ENCODE measurements at regions not wholly inside any gene's neighbourhood (a gene's known extent, or its start where the extent isn't known, plus 50 kb on each side); places are given as distances from the start of the nearest gene placed in this dataset.

DNA sequence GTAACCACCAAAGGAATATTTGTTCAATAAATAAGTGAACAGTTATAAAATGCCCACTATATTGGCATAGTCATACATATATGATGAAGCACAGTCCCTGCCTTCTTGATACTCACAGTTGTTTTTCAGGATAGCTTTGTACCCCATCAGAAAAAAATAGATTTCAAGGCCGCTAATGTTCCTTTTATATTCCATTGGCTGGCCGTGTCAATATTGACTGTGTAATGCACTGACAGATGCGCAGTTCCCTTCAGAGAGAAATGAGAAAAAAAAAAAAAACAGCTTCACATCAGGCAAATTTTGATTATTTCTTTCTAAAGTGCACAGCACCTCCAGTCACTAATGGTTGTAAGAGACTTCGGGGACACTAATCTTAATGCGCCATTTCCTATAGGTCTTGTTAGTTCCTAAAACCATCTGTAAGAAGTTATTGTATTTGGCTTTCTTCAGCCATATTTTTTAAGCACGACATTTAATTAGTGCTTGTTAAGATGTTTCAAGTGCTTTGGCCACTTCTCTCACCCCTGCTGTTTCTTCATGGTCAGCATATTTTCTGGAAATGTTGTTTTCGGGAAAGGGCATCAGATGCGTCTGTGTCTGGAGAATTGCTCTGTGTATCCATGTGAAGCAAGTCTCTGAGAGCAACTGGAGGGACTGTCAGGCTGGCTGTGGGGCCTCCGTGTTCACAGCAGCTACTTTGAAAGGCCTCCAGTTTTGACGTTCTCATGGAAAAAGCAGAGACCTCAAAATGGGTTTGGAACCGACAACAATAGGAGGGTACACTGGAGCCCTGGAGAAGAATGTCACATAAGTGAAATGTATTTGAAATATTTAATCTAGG lies 378.3 kb downstream of the MTX2 start:
- Histone ChIP-seq H3K9me3 (ENCODE audit: severe bottlenecking) (no peaks in the 10 kb centered on the region), H3K36me3 (no peaks in the 10 kb centered on the region), H3K4me3 (ENCODE audit: low read depth, low read length) (no peak overlapping the region), H3K27me3 (ENCODE audit: insufficient read depth, low read depth, severe bottlenecking) (peaks cover 17% of the 10 kb centered on the region), H3K27ac (no peak overlapping the region)
- no peak for DNase-seq
- TF ChIP-seq, protein P1, sequence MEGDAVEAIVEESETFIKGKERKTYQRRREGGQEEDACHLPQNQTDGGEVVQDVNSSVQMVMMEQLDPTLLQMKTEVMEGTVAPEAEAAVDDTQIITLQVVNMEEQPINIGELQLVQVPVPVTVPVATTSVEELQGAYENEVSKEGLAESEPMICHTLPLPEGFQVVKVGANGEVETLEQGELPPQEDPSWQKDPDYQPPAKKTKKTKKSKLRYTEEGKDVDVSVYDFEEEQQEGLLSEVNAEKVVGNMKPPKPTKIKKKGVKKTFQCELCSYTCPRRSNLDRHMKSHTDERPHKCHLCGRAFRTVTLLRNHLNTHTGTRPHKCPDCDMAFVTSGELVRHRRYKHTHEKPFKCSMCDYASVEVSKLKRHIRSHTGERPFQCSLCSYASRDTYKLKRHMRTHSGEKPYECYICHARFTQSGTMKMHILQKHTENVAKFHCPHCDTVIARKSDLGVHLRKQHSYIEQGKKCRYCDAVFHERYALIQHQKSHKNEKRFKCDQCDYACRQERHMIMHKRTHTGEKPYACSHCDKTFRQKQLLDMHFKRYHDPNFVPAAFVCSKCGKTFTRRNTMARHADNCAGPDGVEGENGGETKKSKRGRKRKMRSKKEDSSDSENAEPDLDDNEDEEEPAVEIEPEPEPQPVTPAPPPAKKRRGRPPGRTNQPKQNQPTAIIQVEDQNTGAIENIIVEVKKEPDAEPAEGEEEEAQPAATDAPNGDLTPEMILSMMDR (IDR thresholded peaks at IDR 0.05; ENCODE audit: low read depth, low read length), result no peak

DNA sequence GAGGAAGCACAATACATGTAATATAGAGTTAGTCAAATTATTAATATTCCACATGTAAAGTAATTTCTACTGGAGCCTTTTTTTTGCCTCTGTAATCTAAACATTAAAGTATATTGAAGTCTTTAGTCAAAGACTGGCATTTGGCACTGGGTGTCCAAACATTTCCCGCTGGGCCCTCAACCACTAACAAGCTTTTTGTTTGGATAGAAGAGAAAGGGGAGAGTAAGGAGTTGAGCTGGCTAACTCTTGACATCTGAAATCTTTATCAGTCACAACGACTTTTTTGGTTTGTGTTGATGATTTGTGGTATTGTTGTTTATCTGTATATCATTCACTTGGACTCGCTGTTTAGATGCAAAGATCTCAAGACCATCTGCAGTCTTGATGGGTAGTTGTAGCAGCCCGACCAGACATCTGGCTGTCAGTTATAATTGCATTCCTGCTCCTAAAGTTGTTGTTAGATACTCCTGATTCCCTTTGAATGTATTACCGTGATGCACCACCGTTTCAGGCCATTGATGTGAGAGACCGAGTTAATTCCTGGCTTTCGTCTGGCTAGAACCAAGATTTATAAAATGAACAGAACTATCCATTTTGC lies 379.6 kb downstream of the MTX2 start:
- peaks cover 7% of the 10 kb centered on the region for H3K27me3 ChIP-seq (ENCODE audit: insufficient read depth, low read depth, severe bottlenecking)
- no peak overlapping the region for H3K27ac ChIP-seq
- no peak for DNase-seq
- no peak overlapping the region for H3K4me3 ChIP-seq (ENCODE audit: low read depth, low read length)
- no peaks in the 10 kb centered on the region for H3K36me3 ChIP-seq
- H3K9me3 ChIP-seq (ENCODE audit: severe bottlenecking), result no peaks in the 10 kb centered on the region
- TF ChIP-seq, protein P1 (IDR thresholded peaks at IDR 0.05; ENCODE audit: low read depth, low read length), result no peak

DNA sequence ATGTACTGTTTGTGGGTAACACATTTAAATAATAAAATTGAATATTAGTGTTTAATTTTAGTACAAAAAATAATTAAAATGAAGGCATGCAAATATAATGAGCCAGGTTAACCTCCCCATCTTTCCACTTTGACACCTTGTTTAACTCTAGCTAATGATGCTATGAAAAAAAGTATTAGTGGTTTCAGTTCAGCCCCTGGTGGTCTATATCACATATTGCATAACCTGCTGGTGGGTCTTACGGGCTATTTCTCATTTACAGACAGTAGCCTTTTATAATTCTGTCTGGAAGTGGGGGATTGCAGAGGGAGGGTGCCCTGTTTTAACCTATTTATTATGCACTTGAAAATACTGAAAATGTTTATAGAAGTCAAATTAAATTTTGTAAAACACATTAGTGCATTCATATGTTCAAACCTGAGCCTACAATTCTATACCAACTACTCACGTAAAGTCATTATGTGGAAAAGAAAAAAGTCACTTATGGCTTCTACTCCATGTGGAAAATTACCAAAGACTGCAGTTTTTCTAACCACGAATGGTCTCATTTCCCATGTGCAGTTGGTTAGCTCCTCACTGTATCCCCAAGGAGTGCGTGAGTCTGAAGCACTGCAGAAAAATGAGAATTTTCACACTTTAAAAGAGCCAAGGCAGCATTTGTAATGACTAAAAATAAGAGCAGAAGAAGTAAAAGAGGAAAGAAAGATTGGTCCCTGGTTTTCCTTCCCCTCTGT lies 381.0 kb downstream of the MTX2 start:
- TF ChIP-seq, protein P1 (IDR thresholded peaks at IDR 0.05; ENCODE audit: low read depth, low read length), result no peak
- H3K27ac ChIP-seq, result no peak overlapping the region
- no peaks in the 10 kb centered on the region for H3K9me3 ChIP-seq (ENCODE audit: severe bottlenecking)
- H3K36me3 ChIP-seq, result no peaks in the 10 kb centered on the region
- no peaks in the 10 kb centered on the region for H3K27me3 ChIP-seq (ENCODE audit: insufficient read depth, low read depth, severe bottlenecking)
- no peak overlapping the region for H3K4me3 ChIP-seq (ENCODE audit: low read depth, low read length)
- DNase-seq, result no peak

DNA sequence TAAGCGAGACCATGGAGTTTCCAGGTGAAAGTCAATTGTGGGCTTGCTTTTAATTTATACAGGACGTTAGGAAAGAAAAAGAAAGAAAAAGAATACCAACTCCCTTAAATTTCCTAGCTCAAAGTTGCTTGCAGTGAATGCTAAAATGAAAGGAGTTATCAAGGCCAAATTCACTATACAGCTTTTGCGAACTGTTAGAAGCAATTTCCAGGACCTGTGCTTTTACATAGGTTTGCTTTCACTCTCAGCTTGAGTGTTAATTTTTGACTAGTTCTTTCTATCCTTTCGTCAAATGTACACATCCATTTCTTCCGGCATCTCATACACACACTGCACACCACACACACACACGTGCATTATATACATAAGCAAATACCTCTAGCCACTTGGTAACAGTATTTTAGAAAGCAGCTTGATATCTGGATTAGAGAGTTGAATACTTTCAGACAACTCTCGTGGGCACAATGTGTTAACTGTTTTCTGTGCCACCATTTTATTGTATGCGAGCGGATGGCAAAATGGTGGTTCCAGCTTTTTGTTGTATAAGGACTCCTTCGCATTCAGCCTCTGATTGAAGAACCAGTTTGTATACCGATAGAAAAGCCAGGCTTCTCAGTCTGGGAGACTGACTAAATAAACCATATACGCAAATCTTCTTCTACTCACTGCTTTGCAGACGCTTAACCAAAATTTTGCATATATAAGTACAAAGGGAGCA lies 381.8 kb downstream of the MTX2 start:
- H3K27ac ChIP-seq, result no peak overlapping the region
- no peak for DNase-seq
- no peaks in the 10 kb centered on the region for H3K36me3 ChIP-seq
- no peak overlapping the region for H3K4me3 ChIP-seq (ENCODE audit: low read depth, low read length)
- no peaks in the 10 kb centered on the region for H3K27me3 ChIP-seq (ENCODE audit: insufficient read depth, low read depth, severe bottlenecking)
- no peaks in the 10 kb centered on the region for H3K9me3 ChIP-seq (ENCODE audit: severe bottlenecking)
- TF ChIP-seq, protein P1 (IDR thresholded peaks at IDR 0.05; ENCODE audit: low read depth, low read length), result no peak

DNA sequence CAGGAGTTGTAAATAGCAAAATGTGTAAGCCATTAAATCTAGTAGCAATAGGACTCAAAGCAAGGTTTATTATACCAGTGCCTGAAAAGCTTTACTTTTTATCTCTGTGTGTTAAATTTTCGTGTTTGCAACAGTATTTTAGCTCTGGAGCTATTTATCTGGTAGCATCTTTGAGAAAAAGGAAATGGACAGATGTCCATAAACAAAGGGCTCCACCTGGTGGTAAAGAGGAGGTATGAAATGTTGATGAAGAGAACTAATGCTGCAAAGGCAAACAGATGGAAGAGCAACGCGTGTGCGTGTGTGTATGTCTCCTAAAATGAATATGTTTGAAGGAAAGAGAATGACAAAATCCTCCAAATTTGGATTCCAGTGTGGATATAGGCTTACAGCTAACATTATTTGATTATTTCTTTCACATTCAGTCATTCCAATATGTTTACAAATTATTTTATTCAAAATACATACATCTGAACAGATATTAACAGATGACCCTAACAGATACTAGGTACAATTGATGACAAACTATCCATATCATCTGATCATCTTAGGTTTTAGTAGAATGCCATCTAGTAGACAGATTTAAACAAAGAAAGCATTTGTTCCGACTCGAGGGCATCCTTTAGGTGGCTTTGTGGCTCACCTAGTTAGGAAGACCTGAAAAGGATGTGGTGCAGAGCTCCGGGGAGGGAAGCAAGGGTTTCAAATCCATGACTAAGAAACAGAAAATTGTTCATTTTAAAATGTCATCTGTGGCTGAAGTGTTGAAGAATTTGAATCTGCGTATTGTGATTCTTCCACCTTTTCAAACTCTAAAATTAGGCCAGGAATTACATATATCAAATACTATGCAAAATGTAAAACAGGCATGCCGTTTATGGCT lies 383.3 kb downstream of the MTX2 start:
- TF ChIP-seq, protein P1 (IDR thresholded peaks at IDR 0.05; ENCODE audit: low read depth, low read length), result peak; percentile 59
- H3K27ac ChIP-seq, result no peak overlapping the region
- H3K27me3 ChIP-seq (ENCODE audit: insufficient read depth, low read depth, severe bottlenecking), result no peaks in the 10 kb centered on the region
- H3K4me3 ChIP-seq (ENCODE audit: low read depth, low read length), result no peak overlapping the region
- peak; percentile 14 for DNase-seq
- no peaks in the 10 kb centered on the region for H3K9me3 ChIP-seq (ENCODE audit: severe bottlenecking)
- H3K36me3 ChIP-seq, result no peaks in the 10 kb centered on the region

Data from WERI-Rb-1 (cell line).